ENCODE measurements at regions not wholly inside any gene's neighbourhood (a gene's known extent, or its start where the extent isn't known, plus 50 kb on each side); places are given as distances from the start of the nearest gene placed in this dataset.

- DNase-seq (ENCODE audit: low read depth, low spot score) = no peak
- Histone ChIP-seq H3K9ac (ENCODE audit: insufficient read length, low read depth) (no peak overlapping the region), H3K9me3 (ENCODE audit: insufficient read depth, low read length) (no peaks in the 10 kb centered on the region), H3K27me3 (ENCODE audit: insufficient read depth, insufficient read length) (no peaks in the 10 kb centered on the region), H3K4me1 (ENCODE audit: insufficient read depth, insufficient read length) (no peaks in the 10 kb centered on the region), H3K4me3 (ENCODE audit: insufficient read length, low read depth) (no peak overlapping the region), H3K36me3 (ENCODE audit: insufficient read depth, insufficient read length, low read length) (no peaks in the 10 kb centered on the region)
- TF ChIP-seq ZNF274 (IDR thresholded peaks at IDR 0.05; ENCODE audit: low read depth, low read length) (no peak), YY1 (IDR thresholded peaks at IDR 0.05; ENCODE audit: insufficient read depth, insufficient read length) (no peak), SUZ12 (IDR thresholded peaks at IDR 0.05; ENCODE audit: extremely low read depth, insufficient read depth, insufficient read length) (no peak)
Observed at GRCh38 chr15:95174301-95175259, 943.2 kb downstream of the MCTP2 start.

GRCh38 chr15:95175914-95176658 is 944.7 kb downstream of the MCTP2 start:
- Histone ChIP-seq H3K36me3 (ENCODE audit: insufficient read depth, insufficient read length, low read length) (no peaks in the 10 kb centered on the region), H3K4me1 (ENCODE audit: insufficient read depth, insufficient read length) (no peaks in the 10 kb centered on the region), H3K9me3 (ENCODE audit: insufficient read depth, low read length) (no peaks in the 10 kb centered on the region), H3K4me3 (ENCODE audit: insufficient read length, low read depth) (no peak overlapping the region), H3K27me3 (ENCODE audit: insufficient read depth, insufficient read length) (no peaks in the 10 kb centered on the region), H3K9ac (ENCODE audit: insufficient read length, low read depth) (no peak overlapping the region)
- TF ChIP-seq SUZ12 (IDR thresholded peaks at IDR 0.05; ENCODE audit: extremely low read depth, insufficient read depth, insufficient read length) = no peak
- TF ChIP-seq YY1 (IDR thresholded peaks at IDR 0.05; ENCODE audit: insufficient read depth, insufficient read length) = no peak
- no peak for TF ChIP-seq ZNF274 (IDR thresholded peaks at IDR 0.05; ENCODE audit: low read depth, low read length)
- no peak for DNase-seq (ENCODE audit: low read depth, low spot score)

GRCh38 chr15:95176794-95177577 is 945.6 kb downstream of the MCTP2 start:
- TF ChIP-seq ZNF274 (IDR thresholded peaks at IDR 0.05; ENCODE audit: low read depth, low read length) (no peak), SUZ12 (IDR thresholded peaks at IDR 0.05; ENCODE audit: extremely low read depth, insufficient read depth, insufficient read length) (no peak), YY1 (IDR thresholded peaks at IDR 0.05; ENCODE audit: insufficient read depth, insufficient read length) (no peak)
- DNase-seq (ENCODE audit: low read depth, low spot score) = no peak
- Histone ChIP-seq H3K4me3 (ENCODE audit: insufficient read length, low read depth) (no peak overlapping the region), H3K36me3 (ENCODE audit: insufficient read depth, insufficient read length, low read length) (no peaks in the 10 kb centered on the region), H3K9ac (ENCODE audit: insufficient read length, low read depth) (no peak overlapping the region), H3K9me3 (ENCODE audit: insufficient read depth, low read length) (no peaks in the 10 kb centered on the region), H3K4me1 (ENCODE audit: insufficient read depth, insufficient read length) (no peaks in the 10 kb centered on the region), H3K27me3 (ENCODE audit: insufficient read depth, insufficient read length) (no peaks in the 10 kb centered on the region)

- no peaks in the 10 kb centered on the region for H3K36me3 ChIP-seq (ENCODE audit: insufficient read depth, insufficient read length, low read length)
- H3K4me1 ChIP-seq (ENCODE audit: insufficient read depth, insufficient read length) = no peaks in the 10 kb centered on the region
- no peak overlapping the region for H3K9ac ChIP-seq (ENCODE audit: insufficient read length, low read depth)
- H3K9me3 ChIP-seq (ENCODE audit: insufficient read depth, low read length) = no peaks in the 10 kb centered on the region
- DNase-seq (ENCODE audit: low read depth, low spot score) = no peak
- TF ChIP-seq ZNF274 (IDR thresholded peaks at IDR 0.05; ENCODE audit: low read depth, low read length) = no peak
- no peak for TF ChIP-seq SUZ12 (IDR thresholded peaks at IDR 0.05; ENCODE audit: extremely low read depth, insufficient read depth, insufficient read length)
- no peak for TF ChIP-seq YY1 (IDR thresholded peaks at IDR 0.05; ENCODE audit: insufficient read depth, insufficient read length)
- no peaks in the 10 kb centered on the region for H3K27me3 ChIP-seq (ENCODE audit: insufficient read depth, insufficient read length)
- no peak overlapping the region for H3K4me3 ChIP-seq (ENCODE audit: insufficient read length, low read depth)
Observed at GRCh38 chr15:95180530-95180929, 949.2 kb downstream of the MCTP2 start.

- TF ChIP-seq ZNF274 (IDR thresholded peaks at IDR 0.05; ENCODE audit: low read depth, low read length) = no peak
- TF ChIP-seq YY1 (IDR thresholded peaks at IDR 0.05; ENCODE audit: insufficient read depth, insufficient read length) = no peak
- TF ChIP-seq SUZ12 (IDR thresholded peaks at IDR 0.05; ENCODE audit: extremely low read depth, insufficient read depth, insufficient read length) = no peak
- Histone ChIP-seq H3K4me1 (ENCODE audit: insufficient read depth, insufficient read length) (no peaks in the 10 kb centered on the region), H3K27me3 (ENCODE audit: insufficient read depth, insufficient read length) (no peaks in the 10 kb centered on the region), H3K36me3 (ENCODE audit: insufficient read depth, insufficient read length, low read length) (no peaks in the 10 kb centered on the region), H3K4me3 (ENCODE audit: insufficient read length, low read depth) (no peak overlapping the region), H3K9me3 (ENCODE audit: insufficient read depth, low read length) (no peaks in the 10 kb centered on the region), H3K9ac (ENCODE audit: insufficient read length, low read depth) (no peak overlapping the region)
- DNase-seq (ENCODE audit: low read depth, low spot score) = no peak
Observed at GRCh38 chr15:95182091-95182490, 950.7 kb downstream of the MCTP2 start.

- no peaks in the 10 kb centered on the region for H3K36me3 ChIP-seq (ENCODE audit: insufficient read depth, insufficient read length, low read length)
- H3K4me1 ChIP-seq (ENCODE audit: insufficient read depth, insufficient read length) = no peaks in the 10 kb centered on the region
- TF ChIP-seq YY1 (IDR thresholded peaks at IDR 0.05; ENCODE audit: insufficient read depth, insufficient read length) (no peak), SUZ12 (IDR thresholded peaks at IDR 0.05; ENCODE audit: extremely low read depth, insufficient read depth, insufficient read length) (no peak), ZNF274 (IDR thresholded peaks at IDR 0.05; ENCODE audit: low read depth, low read length) (no peak)
- no peak for DNase-seq (ENCODE audit: low read depth, low spot score)
- peaks cover 10% of the 10 kb centered on the region; the same call in 1 of the 2 replicates for H3K9me3 ChIP-seq (ENCODE audit: insufficient read depth, low read length)
- H3K4me3 ChIP-seq (ENCODE audit: insufficient read length, low read depth) = no peak overlapping the region
- H3K27me3 ChIP-seq (ENCODE audit: insufficient read depth, insufficient read length) = no peaks in the 10 kb centered on the region
- no peak overlapping the region for H3K9ac ChIP-seq (ENCODE audit: insufficient read length, low read depth)
Observed at GRCh38 chr15:95192923-95193322, 961.6 kb downstream of the MCTP2 start.
